DND-41 (cell line): ENCODE measurements at regions not wholly inside any gene's neighbourhood (a gene's known extent, or its start where the extent isn't known, plus 50 kb on each side); places are given as distances from the start of the nearest gene placed in this dataset.

ENCODE experiments used
- CTCF ChIP-seq: IDR thresholded peaks from 2 replicates; pipeline ENCODE4 v1.5.1; 2012; ENCODE audit warnings: borderline replicate concordance, low read length, moderate library complexity, mild to moderate bottlenecking; ENCODE audit not compliant: poor library complexity, severe bottlenecking; ENCODE audit errors: extremely low read depth
- EZH2 ChIP-seq: IDR thresholded peaks from 3 replicates; pipeline ENCODE4 v1.6.1; 2012; ENCODE audit warnings: borderline replicate concordance, low read depth, mild to moderate bottlenecking, moderate library complexity, low read length, inconsistent platforms; ENCODE audit not compliant: severe bottlenecking

- no peak for TF ChIP-seq CTCF
- no peak for TF ChIP-seq EZH2
These were observed 404.2 kb upstream of the RARB start for GRCh38 chr3:25023876-25024275.
